Jurkat, Clone E6-1 (cell line): ENCODE measurements at regions not wholly inside any gene's neighbourhood (a gene's known extent, or its start where the extent isn't known, plus 50 kb on each side); places are given as distances from the start of the nearest gene placed in this dataset.
"Not testable (repeated sequence)": the region's sequence is repeated elsewhere in the genome, so short reads cannot be mapped to it uniquely, and the experiment has no call there.

Source experiments
- DNase-seq: peaks from one replicate; pipeline ENCODE4 v3.0.0-alpha.2; 2011; ENCODE audit warnings: low read depth, low spot score
- H3K4me3 ChIP-seq: 2 replicates; pipeline ENCODE4 v1.5.1; 2011; ENCODE audit warnings: mild to moderate bottlenecking, low read length, control low read depth, moderate library complexity

DNA sequence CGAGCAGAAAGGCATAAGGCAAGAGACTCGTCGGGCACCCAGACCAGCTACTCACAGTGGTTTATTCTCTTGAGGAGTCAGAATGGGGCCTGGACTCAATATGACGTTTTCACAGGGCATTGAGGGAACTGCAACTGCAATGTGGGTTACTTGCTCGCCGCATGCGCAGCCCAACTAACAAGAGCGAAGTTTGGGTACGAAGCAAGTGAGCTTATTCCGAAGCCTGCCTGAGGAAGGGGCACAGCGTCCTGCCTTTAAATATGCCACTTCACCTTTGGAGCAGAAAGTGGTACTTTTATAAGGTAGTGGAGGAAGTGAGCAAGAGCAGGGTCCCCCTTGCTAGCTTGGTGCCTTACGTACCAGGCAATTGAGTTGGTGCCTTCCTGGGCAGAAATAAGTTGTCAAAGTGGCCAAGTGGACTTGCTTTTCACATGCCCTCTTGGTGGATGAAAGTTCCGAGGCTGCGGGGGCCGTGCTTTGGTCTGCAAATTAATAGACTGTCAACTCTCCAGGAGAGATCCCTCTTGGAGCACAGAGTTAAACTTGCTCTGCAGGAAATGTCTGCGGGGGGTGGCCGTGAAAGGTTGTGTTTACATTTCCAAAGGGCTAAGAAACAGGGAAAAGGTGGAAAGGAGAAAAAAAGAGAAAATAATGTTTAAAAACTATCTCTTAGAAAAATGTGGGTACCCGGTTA lies 480.4 kb downstream of the TRIML1 start:
- DNase-seq = no peak
- no peak overlapping the region for H3K4me3 ChIP-seq

DNA sequence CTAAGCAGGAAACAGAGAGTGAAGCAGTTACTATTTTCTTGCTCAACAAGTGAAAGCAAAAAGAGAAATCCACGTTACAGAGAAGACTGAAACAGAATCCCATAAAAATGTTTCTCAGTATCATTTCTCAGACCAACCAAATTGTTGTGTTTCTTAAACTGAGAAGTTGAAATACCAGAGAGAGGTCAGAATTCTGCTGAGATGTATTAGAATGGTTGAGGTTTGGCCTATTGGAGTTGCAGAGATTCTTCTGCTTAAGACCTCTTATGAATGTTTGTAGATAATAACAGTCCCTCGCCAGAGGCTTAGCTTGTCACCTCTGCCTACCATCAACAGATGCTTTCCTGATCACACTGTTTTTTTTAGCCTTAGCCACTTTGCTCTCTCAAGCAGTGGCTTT lies 481.4 kb downstream of the TRIML1 start:
- H3K4me3 ChIP-seq = no peak overlapping the region
- no peak for DNase-seq

DNA sequence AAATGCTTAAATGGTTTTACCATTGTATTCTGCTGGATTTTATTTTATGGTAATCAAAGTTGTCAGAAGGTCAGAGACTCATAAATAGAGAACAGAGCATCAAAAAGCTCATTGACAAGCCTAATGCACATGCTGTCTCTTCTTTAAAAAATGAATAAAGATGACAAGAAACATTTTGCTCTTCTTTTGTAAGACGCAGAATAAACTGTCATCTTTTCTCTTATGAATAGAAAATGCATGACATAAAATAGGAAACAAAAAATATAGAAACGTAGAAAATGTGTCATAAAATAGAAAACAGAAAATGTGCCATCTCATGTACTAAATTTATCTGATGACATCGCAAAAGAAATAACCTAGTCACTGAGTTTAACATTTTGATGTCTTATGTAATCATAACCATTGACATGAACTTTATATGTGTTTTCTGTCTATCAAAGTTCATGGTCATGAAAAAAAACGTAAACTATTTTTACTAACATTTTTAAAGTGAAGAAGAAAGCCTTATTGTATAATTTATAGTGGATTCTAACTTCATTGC lies 484.1 kb downstream of the TRIML1 start:
- no peak overlapping the region for H3K4me3 ChIP-seq
- DNase-seq = no peak

DNA sequence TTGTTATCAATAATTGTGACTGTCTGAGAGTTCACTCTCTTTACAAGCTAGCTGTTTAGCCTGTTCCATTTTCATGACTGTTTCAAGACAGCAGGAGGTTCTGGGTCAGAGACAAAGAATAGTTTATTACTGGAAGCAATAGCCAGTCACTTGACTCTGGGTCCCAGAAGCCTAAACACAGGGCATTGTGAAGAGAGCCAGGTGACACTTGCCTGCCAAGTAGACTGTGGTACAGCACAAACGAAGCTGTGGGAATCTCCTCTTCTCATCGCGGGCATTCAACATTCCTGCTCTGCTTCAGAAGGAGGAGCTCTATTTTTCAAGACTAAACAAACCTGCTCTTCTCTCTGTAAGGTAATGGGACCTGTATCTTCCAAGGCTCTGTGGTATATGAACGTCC lies 485.1 kb downstream of the TRIML1 start:
- no peak for DNase-seq
- no peak overlapping the region for H3K4me3 ChIP-seq

DNA sequence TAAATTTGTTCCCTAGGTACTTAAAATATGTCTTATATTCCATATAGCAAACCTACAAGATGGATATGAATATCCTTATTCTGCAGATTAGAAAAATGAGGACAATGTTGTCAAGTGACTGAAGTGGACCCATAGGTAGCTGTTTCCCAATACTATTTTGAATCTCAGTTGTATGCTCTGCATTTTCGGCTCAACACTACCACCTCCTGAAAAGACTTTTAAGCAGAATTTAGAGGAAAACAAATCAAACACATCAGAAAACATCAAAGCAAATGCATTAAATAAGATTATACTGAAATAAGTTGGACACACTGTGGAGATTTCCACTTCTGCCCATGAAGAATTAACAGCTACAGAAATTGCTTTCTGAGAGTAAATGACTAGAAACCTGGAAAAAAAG lies 488.7 kb downstream of the TRIML1 start:
- no peak for DNase-seq
- no peak overlapping the region for H3K4me3 ChIP-seq

DNA sequence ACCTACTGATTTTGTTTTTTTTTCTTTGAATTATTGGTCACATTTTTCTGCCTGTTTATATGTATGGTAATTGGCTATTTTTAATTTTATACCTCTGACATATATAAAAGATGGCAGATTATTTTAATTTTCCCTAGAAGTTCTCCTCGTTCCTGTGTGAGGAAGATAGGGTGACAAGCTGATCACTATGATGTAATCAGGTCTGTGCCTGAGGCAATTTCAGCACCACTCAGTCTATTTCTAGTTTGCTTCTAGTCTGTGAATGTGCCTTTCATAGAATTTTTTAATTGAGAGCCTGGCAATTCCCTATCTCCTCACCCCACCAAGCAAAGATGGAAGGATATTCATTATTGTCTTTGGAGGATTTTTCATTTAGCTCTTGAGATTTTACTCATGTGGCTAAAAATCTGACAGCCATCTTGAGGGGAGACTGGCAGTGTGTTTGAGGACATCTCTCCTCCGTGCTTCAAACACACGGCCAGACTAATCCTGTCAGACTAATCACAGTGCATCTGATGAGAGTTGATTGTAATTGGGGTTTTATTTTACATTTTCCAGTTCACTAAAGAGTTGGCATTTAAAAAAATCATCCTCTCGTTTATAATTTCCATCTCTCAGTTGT lies 500.3 kb downstream of the TRIML1 start:
- no peak overlapping the region for H3K4me3 ChIP-seq
- DNase-seq = no peak

DNA sequence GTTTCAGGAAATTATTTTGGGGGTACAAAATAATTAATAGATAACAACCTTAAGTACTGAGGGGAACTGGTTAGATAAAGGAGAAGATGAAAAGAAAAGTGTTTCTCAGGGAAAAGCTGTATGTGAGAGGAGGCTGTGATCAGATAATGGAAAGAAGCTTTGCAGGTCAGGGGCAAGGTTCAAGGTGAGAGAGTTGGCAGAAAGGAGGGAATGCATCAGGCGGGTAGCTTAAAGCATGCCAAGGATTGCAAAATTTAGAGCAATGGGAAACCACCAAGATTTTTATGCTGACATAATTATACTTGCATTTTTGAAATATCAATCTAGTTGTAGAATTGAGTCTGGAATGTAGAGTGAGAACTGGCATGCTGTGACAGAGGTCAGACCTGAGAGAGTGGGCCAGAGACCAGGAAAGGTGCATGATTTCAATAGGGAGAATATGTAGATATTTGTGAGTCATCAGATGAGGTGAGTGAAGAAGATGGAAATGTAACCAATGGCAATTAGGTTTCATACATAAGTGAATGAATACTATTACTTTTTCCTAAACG lies 508.7 kb downstream of the TRIML1 start:
- no peak overlapping the region for H3K4me3 ChIP-seq
- DNase-seq = no peak

DNA sequence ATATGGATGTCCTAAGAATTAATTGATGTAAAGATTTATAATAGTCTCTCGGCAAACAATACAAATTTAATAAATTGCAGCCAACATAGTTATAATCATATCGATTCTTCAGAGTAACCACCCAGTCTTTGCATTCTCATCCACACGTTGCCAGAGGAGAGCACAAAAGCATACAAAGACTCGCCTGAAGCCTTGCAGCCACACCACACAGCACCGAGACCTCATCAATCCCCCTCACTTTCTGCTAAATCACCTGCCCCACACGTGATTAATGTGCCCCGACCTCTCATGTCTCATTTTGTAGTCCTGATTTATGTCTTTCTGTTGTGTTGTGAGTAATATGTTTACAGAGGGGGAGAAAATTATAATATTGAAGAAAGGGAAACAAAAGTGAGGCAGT lies 510.4 kb downstream of the TRIML1 start:
- no peak for DNase-seq
- no peak overlapping the region for H3K4me3 ChIP-seq

DNA sequence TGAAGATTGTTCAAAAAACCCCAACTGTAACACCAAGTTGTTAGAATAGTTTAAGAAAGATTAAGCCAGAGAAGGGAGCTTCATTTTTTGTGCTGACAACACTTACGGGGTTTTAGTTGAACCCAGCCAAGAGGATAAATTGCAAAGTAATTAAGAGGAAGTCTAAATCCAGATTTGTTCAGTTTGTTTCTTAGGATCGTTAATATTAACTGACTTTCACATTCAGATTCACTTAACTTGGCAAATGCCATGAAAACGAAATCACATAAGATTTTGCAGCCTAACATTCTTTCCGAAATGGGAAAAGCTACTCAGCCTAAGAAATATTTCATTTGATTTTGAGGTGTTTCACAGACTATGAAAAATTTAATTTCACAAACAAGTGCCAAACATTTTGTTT lies 511.3 kb downstream of the TRIML1 start:
- DNase-seq = no peak
- no peak overlapping the region for H3K4me3 ChIP-seq

DNA sequence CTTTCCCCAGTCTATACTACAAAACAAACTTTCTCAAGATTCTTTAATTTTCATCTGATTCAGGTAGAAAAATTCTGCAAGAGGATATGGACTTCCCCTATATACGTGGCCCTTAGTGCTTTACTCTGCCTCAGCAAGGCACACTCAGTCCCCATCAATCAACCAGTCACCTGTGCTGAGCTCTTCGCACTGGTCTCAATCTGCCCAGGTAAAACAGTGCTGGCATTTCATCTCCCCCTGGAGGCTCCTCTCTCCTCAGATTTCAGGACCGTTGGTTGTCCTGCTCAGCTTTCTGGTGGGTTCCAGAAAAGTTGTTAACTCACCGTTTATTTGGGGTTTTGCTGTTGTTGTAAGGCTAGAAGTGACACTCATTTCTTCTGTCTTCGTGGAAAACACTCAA lies 518.1 kb downstream of the TRIML1 start:
- DNase-seq = no peak
- no peak overlapping the region for H3K4me3 ChIP-seq

DNA sequence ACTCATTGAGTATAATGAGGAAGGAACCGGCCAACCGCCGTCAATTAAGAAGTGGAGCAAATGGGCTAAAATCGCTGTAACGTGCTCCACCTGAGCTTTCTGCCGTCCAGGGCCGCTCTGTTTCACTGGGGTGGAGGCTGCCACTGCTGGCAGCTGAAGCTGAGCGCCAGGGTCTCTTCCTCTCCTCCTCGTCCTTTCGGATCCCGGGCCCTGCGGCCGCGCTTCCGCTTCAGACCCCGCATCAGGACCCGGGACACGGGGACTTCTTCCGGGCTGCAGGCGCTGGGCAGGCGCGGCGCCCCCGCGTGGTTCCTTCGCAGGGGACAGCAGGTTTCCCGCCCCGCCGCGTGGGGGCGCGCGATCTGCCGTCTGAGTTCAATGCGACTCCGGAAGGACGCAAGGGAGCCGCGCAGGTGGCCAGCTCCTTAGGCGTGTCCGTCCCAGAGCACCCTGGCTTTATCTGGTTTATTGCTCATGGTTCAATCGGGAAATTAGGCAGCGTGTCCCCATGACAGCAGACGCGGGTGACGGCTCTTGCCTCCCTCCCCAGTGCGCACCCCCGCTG lies 519.8 kb downstream of the TRIML1 start:
- no peak overlapping the region for H3K4me3 ChIP-seq
- no peak for DNase-seq

DNA sequence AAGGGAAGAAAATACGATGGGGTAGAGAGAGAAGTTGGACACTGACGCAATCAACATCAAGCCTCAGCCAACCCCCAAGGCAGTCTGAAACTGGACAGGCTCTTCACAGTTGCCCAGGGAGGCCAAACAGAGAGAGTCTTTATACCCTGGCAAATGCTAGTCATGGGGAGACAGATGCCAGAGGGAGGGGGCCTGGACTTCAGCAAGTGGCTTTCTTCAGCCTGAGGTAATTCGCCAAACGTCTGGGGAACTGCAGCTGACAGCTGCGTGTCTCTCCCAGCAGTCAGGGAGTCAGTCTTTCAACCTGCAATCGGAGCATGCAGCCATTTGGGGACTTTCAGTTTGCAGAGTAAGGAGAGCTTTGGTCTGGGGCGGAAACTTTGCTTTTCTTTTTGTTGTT lies 521.6 kb downstream of the TRIML1 start:
- DNase-seq = no peak
- H3K4me3 ChIP-seq = no peak overlapping the region

DNA sequence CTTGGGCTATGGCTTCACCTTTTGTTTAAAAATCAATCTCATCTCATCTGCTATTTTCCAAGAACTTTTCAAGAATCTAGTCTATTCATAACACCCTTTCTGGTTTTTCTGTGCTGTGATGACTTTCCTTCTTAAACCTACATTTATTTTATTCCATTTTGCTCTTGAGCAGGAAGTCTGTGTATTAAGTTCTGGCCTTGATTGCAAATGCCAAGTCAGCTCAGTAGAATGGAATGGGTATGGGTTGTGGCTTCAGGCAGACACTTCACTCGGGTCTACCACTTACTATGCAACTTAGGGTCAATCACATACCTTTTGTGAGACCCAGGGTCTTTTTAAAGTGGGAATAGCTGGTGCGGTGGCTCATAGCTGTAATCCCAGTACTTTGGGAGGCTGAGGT lies 522.3 kb downstream of the TRIML1 start:
- H3K4me3 ChIP-seq = no peak overlapping the region
- DNase-seq = no peak

DNA sequence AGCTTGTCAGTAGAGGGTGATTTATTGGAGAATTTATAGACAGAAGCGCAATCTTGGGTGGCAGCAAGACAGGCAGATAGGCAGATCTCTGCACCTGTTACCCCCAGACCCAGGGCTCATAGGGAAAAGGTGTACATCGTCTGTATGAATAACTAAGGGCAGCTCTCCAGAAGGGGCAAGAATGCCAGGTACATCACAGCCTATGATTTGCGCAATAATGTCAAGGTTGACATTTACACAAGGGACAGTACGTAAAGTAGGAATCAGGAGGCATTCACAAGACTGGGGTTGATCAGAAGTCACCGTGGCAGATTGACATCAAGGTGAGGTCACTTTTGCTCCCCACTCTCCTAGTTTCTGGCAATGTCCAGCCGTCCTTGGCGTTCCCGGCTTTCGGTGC lies 524.1 kb downstream of the TRIML1 start:
- H3K4me3 ChIP-seq = no peak overlapping the region
- DNase-seq = no peak

DNA sequence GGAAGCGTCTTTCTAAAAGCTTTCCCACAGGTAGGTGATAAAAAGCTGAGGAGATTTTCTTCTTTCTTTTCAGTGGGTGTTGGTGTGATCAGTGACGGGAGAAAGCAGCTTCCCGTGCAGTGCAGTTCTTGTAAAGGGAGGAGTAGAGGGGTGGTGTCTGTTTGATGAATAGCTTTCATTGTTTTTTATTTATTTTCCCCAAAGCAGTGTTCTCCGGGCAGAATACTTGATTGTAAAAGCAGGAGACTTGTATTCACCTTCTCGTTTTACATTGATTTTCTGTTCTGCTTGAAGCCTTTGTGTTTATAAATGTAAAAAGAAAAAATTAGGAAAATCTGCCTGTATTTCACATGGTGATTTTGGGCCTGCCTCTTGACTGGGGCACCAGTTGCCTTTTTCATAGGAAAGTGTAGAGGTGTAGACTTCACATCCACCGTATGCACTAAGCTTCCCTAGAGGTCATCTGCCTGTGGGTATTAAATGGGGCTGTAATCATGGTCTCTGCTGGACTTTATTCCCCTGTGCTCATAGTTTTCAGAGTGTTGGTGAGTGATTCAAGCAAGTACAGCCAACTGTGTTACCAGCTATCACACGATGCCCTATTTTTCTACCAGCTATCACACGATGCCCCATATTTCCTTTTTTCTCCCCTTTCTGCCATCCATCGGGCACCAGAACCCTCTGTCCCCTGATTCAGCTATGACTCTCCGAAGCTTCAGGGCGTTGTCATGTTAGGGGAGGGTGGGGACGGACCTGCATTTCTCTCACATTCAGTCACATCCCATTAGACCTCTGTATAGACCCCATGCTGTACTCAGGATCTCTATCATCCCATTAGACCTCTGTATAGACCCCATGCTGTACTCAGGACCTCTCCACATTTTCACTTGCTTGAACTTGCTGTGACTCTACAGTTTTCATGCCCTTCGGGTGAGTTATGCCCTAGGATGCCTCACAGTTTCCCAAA lies 526.5 kb downstream of the TRIML1 start:
- H3K4me3 ChIP-seq = no peak overlapping the region
- DNase-seq = no peak

DNA sequence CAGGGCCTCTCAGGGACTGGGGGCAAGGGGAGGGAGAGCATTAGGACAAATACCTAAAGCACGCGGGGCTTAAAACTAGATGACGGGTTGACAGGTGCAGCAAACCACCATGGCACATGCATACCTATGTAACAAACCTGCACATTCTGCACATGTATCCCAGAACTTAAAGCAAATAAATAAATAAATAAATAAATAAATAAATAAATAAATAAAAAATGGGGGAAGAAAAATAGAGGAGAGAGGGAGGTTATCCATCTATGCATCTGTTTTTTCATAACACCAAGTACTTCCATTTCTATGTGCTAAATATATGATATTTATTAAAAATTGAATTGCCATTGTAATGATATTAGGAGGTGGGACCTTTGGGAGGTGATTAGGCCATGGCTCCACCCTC lies 539.5 kb downstream of the TRIML1 start:
- DNase-seq, H3K4me3 ChIP-seq: not testable (repeated sequence)

DNA sequence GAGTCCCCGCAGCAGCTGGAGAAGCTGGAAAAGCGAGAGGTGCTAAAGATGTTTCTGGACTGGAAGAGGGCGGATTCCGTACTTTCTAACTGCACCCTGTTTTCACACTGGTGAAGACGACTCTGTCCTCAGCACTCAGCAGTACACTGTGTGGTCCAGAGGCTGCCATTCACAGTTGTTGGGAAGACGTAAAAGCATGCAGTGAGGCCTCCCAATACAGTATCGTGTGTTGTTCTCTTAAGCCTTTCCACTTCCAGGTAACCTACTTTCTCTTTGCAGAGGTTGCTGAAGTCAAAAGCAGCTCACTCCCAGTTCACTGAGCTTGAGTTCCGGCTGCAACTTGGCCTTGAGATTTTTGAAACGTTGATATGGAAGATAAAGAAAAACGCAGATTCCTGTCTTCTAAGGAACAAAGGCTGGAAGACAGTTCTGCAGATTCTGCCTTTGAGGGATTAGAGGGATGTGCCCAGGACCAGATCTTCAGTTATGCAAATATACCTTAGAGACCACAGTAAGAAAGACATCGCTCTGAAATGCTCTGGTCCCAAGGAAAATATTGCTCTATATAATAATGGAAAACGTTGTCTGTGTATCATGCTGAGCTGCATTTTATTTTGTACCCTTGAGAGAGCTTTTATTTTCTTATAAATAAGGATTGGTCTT lies 540.9 kb downstream of the TRIML1 start:
- H3K4me3 ChIP-seq = no peak overlapping the region

DNA sequence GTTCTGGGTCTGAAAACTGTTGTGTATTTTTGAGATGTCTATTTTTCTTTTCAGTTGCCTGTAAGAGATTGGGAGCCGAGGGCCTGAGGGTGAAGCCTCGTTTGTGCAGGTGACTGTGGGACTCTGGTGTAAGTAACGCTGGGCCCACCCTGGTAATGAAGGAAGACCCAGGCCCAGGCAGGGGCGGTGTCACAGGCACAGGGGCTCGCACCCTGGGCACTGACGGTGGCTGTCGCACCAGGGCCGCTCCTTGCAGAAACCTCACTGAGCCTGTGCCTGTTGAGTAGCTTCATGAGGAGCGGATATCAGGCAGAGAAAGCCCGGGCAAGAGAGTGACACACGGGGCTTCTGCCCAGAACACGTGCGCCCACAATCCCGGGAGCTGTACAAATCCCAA lies 541.4 kb downstream of the TRIML1 start:
- no peak overlapping the region for H3K4me3 ChIP-seq
- DNase-seq = no peak

More for the DNA sequence above, 540.9 kb downstream of the TRIML1 start:
- no peak for DNase-seq

DNA sequence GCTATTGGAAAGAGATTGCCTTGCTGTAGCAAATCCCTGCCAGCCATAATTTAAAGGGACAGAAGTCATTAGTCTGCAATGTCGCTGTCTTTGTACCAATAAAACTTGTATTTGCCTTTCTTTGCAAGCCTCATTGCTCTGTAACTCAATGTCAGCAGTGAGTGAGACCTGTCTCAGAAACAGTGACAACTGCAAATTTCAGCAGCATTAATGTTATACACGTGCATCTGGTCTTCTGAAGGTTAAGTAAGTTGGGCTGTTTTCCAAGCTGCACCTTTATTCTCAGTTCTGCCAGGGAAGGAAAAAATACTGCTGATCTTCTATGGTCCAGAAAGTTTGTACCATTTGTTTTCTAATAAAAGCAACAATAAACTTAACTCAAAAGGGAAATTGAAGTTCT lies 543.1 kb downstream of the TRIML1 start:
- no peak for DNase-seq

More for the DNA sequence above, 543.1 kb downstream of the TRIML1 start:
- H3K4me3 ChIP-seq = no peak overlapping the region
